ENCODE measurements at regions not wholly inside any gene's neighbourhood (a gene's known extent, or its start where the extent isn't known, plus 50 kb on each side); places are given as distances from the start of the nearest gene placed in this dataset.
A peak's percentile ranks its signal among the peaks of the same experiment; 100 is the strongest.

GRCh38 chr9:109934857-109935215, 154.8 kb downstream of the PALM2AKAP2 start:
- DNase-seq (ENCODE audit: low spot score): no peak
- Mint-ChIP-seq H3K36me3 (ENCODE audit: low read depth, unreplicated experiment) (no peaks in the 10 kb centered on the region), H3K4me3 (ENCODE audit: unreplicated experiment) (no peak overlapping the region), H3K9me3 (ENCODE audit: unreplicated experiment) (no peaks in the 10 kb centered on the region), H3K27me3 (ENCODE audit: unreplicated experiment) (no peaks in the 10 kb centered on the region), H3K27ac (ENCODE audit: unreplicated experiment) (peak overlapping the region; percentile 65), H3K4me1 (ENCODE audit: unreplicated experiment) (peaks cover 34% of the 10 kb centered on the region)
- no peak for TF ChIP-seq CTCF (IDR thresholded peaks at IDR 0.05; ENCODE audit: unreplicated experiment)

GRCh38 chr9:109935406-109936087, 155.5 kb downstream of the PALM2AKAP2 start:
- no peaks in the 10 kb centered on the region for H3K36me3 Mint-ChIP-seq (ENCODE audit: low read depth, unreplicated experiment)
- no peak overlapping the region for H3K27ac Mint-ChIP-seq (ENCODE audit: unreplicated experiment)
- no peak for DNase-seq (ENCODE audit: low spot score)
- peaks cover 34% of the 10 kb centered on the region for H3K4me1 Mint-ChIP-seq (ENCODE audit: unreplicated experiment)
- TF ChIP-seq CTCF (IDR thresholded peaks at IDR 0.05; ENCODE audit: unreplicated experiment): no peak
- no peaks in the 10 kb centered on the region for H3K9me3 Mint-ChIP-seq (ENCODE audit: unreplicated experiment)
- no peaks in the 10 kb centered on the region for H3K27me3 Mint-ChIP-seq (ENCODE audit: unreplicated experiment)
- no peak overlapping the region for H3K4me3 Mint-ChIP-seq (ENCODE audit: unreplicated experiment)

GRCh38 chr9:109937861-109938453, 158.0 kb downstream of the PALM2AKAP2 start:
- no peak overlapping the region for H3K27ac Mint-ChIP-seq (ENCODE audit: unreplicated experiment)
- peaks cover 29% of the 10 kb centered on the region for H3K4me1 Mint-ChIP-seq (ENCODE audit: unreplicated experiment)
- no peaks in the 10 kb centered on the region for H3K36me3 Mint-ChIP-seq (ENCODE audit: low read depth, unreplicated experiment)
- no peaks in the 10 kb centered on the region for H3K27me3 Mint-ChIP-seq (ENCODE audit: unreplicated experiment)
- DNase-seq (ENCODE audit: low spot score): no peak
- no peak for TF ChIP-seq CTCF (IDR thresholded peaks at IDR 0.05; ENCODE audit: unreplicated experiment)
- no peak overlapping the region for H3K4me3 Mint-ChIP-seq (ENCODE audit: unreplicated experiment)
- no peaks in the 10 kb centered on the region for H3K9me3 Mint-ChIP-seq (ENCODE audit: unreplicated experiment)

GRCh38 chr9:109939698-109940342, 159.8 kb downstream of the PALM2AKAP2 start:
- no peak for DNase-seq (ENCODE audit: low spot score)
- no peak for TF ChIP-seq CTCF (IDR thresholded peaks at IDR 0.05; ENCODE audit: unreplicated experiment)
- Mint-ChIP-seq H3K27ac (ENCODE audit: unreplicated experiment) (no peak overlapping the region), H3K36me3 (ENCODE audit: low read depth, unreplicated experiment) (no peaks in the 10 kb centered on the region), H3K27me3 (ENCODE audit: unreplicated experiment) (no peaks in the 10 kb centered on the region), H3K9me3 (ENCODE audit: unreplicated experiment) (no peaks in the 10 kb centered on the region), H3K4me1 (ENCODE audit: unreplicated experiment) (peaks cover 16% of the 10 kb centered on the region), H3K4me3 (ENCODE audit: unreplicated experiment) (no peak overlapping the region)

GRCh38 chr9:109940561-109940960, 160.6 kb downstream of the PALM2AKAP2 start:
- Mint-ChIP-seq H3K27ac (ENCODE audit: unreplicated experiment) (no peak overlapping the region), H3K4me3 (ENCODE audit: unreplicated experiment) (no peak overlapping the region), H3K36me3 (ENCODE audit: low read depth, unreplicated experiment) (no peaks in the 10 kb centered on the region), H3K9me3 (ENCODE audit: unreplicated experiment) (no peaks in the 10 kb centered on the region), H3K27me3 (ENCODE audit: unreplicated experiment) (no peaks in the 10 kb centered on the region), H3K4me1 (ENCODE audit: unreplicated experiment) (peaks cover 12% of the 10 kb centered on the region)
- DNase-seq (ENCODE audit: low spot score): no peak
- no peak for TF ChIP-seq CTCF (IDR thresholded peaks at IDR 0.05; ENCODE audit: unreplicated experiment)
